Skin of body (tissue), 1 donor: ENCODE measurements at regions not wholly inside any gene's neighbourhood (a gene's known extent, or its start where the extent isn't known, plus 50 kb on each side); places are given as distances from the start of the nearest gene placed in this dataset.
"Not testable (repeated sequence)": the region's sequence is repeated elsewhere in the genome, so short reads cannot be mapped to it uniquely, and the experiment has no call there.

Experiments used
- DNase-seq: peaks from one replicate; lab custom pipeline; 2025; lab: John Stamatoyannopoulos, UW

DNA sequence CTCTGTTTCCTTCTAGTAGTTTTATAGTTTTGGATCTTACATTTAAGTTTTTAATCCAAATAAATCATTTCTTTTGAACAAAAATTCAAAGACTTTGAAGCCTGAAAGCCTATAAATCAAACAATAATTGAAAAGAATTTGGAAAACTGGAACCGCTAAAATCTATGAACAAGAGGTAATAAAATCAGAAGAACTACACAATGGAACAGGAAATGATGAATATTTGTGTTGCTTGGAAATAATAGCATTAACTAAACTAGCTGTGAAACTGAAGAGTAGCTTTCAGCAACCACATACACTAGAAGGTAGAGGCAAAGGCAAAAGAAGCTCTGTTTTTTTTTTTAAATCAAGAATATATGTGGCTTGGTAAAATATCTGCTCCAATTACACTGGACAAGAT lies 147.9 kb upstream of the ABI3BP start:
- no peak for DNase-seq

GRCh38 chr3:101138817-101139216 lies 145.6 kb upstream of the ABI3BP start:
- DNase-seq: no peak

DNA sequence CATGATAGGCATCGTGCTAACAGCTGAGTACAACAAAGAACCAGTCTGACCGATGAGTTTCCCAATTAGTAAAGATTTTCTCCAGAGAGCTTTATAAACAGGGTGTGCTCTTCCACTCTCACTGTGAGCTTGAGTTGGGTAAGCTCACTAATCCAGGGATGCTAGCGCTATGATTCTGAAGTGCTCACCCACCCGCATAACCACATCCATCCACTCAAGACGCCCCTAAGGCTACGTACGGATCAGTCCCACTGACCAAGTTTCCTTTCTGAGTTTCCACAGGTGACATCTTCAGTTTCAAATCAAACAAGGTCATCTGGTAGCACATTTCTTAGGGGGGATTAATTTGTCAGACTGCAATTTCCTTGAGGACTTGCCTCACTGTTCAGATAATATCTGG lies 141.1 kb upstream of the ABI3BP start:
- DNase-seq: no peak

GRCh38 chr3:101133652-101134051 lies 140.4 kb upstream of the ABI3BP start:
- DNase-seq: no peak

- not testable (repeated sequence) for DNase-seq
These were observed 140.0 kb upstream of the ABI3BP start for GRCh38 chr3:101133197-101133596.

DNA sequence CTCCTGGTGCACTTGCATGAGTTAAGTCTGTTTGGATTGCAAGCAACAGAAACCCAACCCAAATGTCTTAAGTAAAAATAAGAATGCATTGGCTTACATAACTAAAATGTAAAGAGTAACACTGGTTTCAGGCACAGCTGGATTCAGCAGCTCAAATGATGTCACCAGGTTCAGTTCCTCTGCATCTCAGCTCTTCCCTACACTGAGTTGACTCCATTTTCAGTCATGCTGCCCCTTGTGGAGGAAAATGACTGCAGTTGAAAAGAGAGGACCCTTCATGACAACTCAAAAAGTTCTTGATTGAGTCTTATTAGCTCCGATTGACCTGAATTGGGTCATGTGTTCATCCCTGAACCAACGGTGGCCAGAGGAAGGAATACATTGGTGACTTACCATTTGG lies 138.5 kb upstream of the ABI3BP start:
- no peak for DNase-seq

- no peak for DNase-seq
These were observed 135.6 kb upstream of the ABI3BP start for GRCh38 chr3:101128786-101129185.

DNA sequence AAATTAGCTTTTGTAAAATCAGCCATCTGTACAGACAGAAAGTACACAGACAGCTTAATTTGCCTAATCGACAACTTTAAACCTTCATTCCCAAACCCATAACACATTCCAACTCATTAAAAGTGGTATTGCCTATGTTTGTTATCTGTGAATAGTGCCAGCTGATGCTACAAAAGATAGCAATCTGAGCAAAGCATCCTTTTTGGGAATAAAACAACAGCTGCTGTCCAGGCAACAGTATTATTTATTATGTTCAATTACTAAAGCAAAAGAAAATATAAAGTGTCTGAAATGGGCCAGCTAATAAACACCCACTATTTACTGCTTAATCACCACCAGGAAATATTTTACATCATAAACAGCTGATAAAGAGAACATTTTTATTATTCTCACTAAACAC lies 134.8 kb upstream of the ABI3BP start:
- no peak for DNase-seq

GRCh38 chr3:101124125-101124524 lies 130.9 kb upstream of the ABI3BP start:
- no peak for DNase-seq

GRCh38 chr3:101123081-101123480 lies 129.9 kb upstream of the ABI3BP start:
- DNase-seq: no peak

GRCh38 chr3:101122681-101123080 lies 129.5 kb upstream of the ABI3BP start:
- DNase-seq: no peak

GRCh38 chr3:101120039-101120438 lies 126.8 kb upstream of the ABI3BP start:
- DNase-seq: no peak

DNA sequence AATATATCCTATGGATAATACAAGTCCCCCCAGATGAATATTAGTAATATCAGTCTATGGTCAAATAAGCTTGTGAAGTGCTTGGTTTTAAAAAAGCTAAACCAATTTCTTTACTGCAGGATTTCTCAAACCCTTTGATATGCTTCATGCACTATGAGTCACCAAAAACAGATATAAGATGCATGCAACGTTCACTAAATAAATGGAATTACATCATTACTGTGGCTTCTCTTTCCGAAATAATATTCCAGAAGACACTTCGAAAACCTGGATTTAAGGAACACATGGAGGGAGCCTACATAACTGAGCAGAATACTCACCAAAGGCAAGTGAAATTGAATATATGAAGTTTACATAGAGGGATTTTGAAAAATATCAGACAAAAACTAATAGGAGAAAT lies 126.3 kb upstream of the ABI3BP start:
- DNase-seq: no peak

GRCh38 chr3:101117980-101118379 lies 124.8 kb upstream of the ABI3BP start:
- DNase-seq: peak; percentile 76

- no peak for DNase-seq
These were observed 124.2 kb upstream of the ABI3BP start for GRCh38 chr3:101117465-101117864.

- DNase-seq: not testable (repeated sequence)
These were observed 117.1 kb upstream of the ABI3BP start for GRCh38 chr3:101110295-101110694.

DNA sequence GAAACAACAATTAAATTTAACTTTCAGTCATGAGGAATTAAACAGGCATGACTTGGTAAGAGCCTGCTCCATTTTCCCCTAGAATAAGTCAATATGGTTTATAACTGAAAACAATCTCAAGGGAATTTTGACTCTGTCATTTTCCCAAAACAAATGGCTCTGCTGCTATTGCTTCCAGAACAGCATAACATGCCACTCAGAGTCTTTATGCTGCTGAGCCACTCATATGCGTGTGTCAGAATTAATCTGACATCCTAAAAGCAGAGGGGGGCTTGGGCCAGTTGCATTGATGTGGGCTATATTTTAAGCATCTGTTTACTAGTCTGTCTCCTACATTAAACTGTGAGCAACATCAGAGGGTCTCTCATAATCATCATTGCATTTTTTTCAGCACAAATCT lies 111.1 kb upstream of the ABI3BP start:
- DNase-seq: peak; percentile 80

- no peak for DNase-seq
These were observed 109.6 kb upstream of the ABI3BP start for GRCh38 chr3:101102678-101103296.

DNA sequence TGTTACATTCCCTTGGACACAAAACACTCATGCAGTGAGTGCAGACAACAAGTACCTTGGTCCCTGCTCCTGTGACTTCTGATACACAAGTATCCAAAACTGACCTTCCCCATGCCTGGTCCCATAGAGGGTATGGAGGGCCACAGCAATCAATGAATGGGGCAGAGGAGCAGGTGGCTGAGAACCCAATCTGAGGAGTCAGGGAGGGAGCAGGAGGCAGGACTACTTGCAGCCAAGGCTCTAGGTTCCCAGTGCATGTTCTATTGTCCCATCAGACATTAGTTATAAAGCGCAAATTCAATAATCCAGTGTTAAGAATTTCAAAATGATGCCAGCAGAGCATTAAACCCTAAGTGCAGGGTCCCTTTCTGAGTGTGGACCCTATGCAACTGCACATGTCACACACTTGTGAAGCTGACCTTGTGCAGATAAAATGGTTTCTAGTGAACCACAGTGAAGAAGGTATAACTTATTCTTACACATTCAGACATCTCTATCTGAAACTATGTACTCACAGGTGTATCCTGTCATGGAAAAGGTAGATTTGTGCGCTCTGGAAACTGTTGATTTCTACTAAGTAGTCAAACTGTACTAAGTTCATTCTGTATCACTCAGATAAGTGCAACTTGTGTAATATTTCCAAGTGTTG lies 107.3 kb upstream of the ABI3BP start:
- no peak for DNase-seq

DNA sequence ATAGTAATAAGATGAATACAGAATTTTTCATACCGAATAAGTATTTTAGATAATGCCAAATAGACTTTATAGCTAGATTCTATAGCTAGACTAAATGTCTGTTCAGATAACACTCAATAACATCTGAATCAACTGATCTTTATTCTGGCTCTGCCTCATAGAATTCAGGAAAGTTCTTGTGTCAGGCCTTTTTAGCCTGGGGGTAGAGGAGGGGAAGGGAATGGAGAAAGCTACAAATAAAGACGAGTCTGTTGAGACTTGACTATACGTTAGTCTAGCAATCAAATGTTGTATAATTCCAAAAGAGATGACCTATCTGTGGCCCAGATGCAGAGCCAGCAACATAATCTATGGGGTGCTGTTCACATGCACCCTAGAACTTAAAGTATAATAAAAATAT lies 106.6 kb upstream of the ABI3BP start:
- DNase-seq: no peak

GRCh38 chr3:101096444-101096843 lies 103.2 kb upstream of the ABI3BP start:
- DNase-seq: no peak

DNA sequence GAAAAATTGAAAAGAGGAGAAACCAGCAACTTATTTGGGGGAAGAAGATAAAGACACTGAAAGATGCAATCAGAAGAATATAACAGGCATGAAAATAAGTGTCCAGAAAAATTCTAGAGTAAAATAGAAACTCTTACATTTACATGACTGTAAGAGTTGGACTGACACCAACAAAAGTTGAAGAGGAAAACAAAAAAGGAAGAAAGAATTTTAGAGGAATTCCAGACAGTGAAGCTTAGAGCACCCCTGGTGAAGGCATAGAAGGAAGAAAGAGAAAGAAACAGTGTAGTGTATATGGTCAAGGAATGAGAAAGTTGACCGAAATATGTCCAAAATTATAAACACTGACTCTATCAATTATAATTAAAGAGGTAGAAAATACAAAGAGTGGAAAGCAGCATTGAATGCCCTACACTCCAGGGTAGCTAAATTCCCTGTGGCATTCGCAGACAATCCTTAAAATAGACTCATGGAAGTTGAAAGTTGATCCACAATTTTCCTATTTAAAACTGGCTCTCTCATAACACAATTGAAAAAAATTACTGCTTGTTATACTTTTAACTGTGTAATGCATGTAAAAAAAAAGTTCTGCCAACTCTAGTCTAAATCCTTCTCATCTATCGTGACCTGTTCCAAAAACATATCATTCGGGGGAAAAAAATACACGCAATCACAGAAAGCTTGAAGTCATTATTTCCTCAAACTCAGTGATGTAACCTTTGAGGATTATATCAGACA lies 102.6 kb upstream of the ABI3BP start:
- DNase-seq: no peak

DNA sequence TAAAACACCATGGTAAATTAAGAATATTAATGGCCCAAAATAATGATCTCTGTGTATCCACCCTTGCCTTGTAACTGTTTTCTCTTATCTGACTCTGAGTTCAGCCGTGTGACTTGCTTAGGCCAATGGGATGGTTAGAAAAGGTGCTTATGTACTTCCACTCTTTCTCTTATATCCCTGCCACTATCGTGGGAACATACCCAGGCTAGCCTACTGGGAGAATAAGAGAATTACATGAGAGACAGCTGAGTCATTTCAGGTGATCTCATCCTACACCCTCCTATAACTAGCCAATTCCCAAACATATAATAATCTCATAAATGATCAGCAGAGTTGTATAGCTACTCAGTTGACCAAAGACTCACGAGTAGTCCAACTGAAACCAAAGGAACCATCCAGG lies 98.3 kb upstream of the ABI3BP start:
- no peak for DNase-seq
